ENCODE measurements at regions not wholly inside any gene's neighbourhood (a gene's known extent, or its start where the extent isn't known, plus 50 kb on each side); places are given as distances from the start of the nearest gene placed in this dataset.
A peak's percentile ranks its signal among the peaks of the same experiment; 100 is the strongest.
"Not testable (repeated sequence)": the region's sequence is repeated elsewhere in the genome, so short reads cannot be mapped to it uniquely, and the experiment has no call there.

- DNase-seq (no peak), ATAC-seq (no peak)
- intact Hi-C loops (cut with DNase I, micrococcal nuclease), result no loop called here
Observed at GRCh38 chr12:46711756-46712155, 114.0 kb downstream of the SLC38A4 start.

- ATAC-seq, result no peak
- intact Hi-C loops (cut with DNase I, micrococcal nuclease), result no loop called here
- no peak for DNase-seq
Observed at GRCh38 chr12:46710125-46710743, 115.6 kb downstream of the SLC38A4 start.

GRCh38 chr12:46702581-46703344, 123.0 kb downstream of the SLC38A4 start:
- intact Hi-C loops (cut with DNase I, micrococcal nuclease), result no loop called here
- ATAC-seq (no peak), DNase-seq (no peak)

GRCh38 chr12:46701356-46701755, 124.4 kb downstream of the SLC38A4 start:
- no peak for ATAC-seq
- intact Hi-C loops (cut with DNase I, micrococcal nuclease), result no loop called here
- no peak for DNase-seq

- ATAC-seq (no peak), DNase-seq (no peak)
- intact Hi-C loops (cut with DNase I, micrococcal nuclease), result no loop called here
Observed at GRCh38 chr12:46699986-46700385, 125.8 kb downstream of the SLC38A4 start.

- intact Hi-C loops (cut with DNase I, micrococcal nuclease), result no loop called here
- no peak for DNase-seq
- no peak for ATAC-seq
Observed at GRCh38 chr12:46698003-46698402, 127.8 kb downstream of the SLC38A4 start.

GRCh38 chr12:46693518-46693917, 132.3 kb downstream of the SLC38A4 start:
- DNase-seq, result no peak
- no peak for ATAC-seq
- intact Hi-C loops (cut with DNase I, micrococcal nuclease), result no loop called here

- no peak for ATAC-seq
Observed at GRCh38 chr12:46693034-46693433, 132.8 kb downstream of the SLC38A4 start.

GRCh38 chr12:46692606-46693005, 133.2 kb downstream of the SLC38A4 start:
- intact Hi-C loops (cut with DNase I, micrococcal nuclease), result no loop called here
- ATAC-seq (no peak), DNase-seq (no peak)

More at GRCh38 chr12:46693034-46693433, 132.8 kb downstream of the SLC38A4 start:
- intact Hi-C loops (cut with DNase I, micrococcal nuclease), result no loop called here
- no peak for DNase-seq

- ATAC-seq (no peak), DNase-seq (no peak)
- intact Hi-C loops (cut with DNase I, micrococcal nuclease), result no loop called here
Observed at GRCh38 chr12:46686267-46686942, 139.4 kb downstream of the SLC38A4 start.

- DNase-seq; ATAC-seq; intact Hi-C loops (cut with DNase I, micrococcal nuclease): not testable (repeated sequence)
Observed at GRCh38 chr12:46684243-46684642, 141.6 kb downstream of the SLC38A4 start.

- DNase-seq (no peak), ATAC-seq (no peak)
- intact Hi-C loops (cut with DNase I, micrococcal nuclease), result no loop called here
Observed at GRCh38 chr12:46682148-46682547, 143.6 kb downstream of the SLC38A4 start.

GRCh38 chr12:46680506-46680905, 145.3 kb downstream of the SLC38A4 start:
- intact Hi-C loops (cut with DNase I, micrococcal nuclease), result no loop called here

GRCh38 chr12:46679754-46680153, 146.0 kb downstream of the SLC38A4 start:
- no peak for DNase-seq
- intact Hi-C loops (cut with DNase I, micrococcal nuclease), result loop anchor here in 1 of 2 donors (5.0 to 10.0 kb wide), 2 partner anchors 253 to 685 kb away; partner anchors contain the start of gene SCAF11

More at GRCh38 chr12:46680506-46680905, 145.3 kb downstream of the SLC38A4 start:
- no peak for ATAC-seq
- no peak for DNase-seq

GRCh38 chr12:46678426-46678825, 147.4 kb downstream of the SLC38A4 start:
- intact Hi-C loops (cut with DNase I, micrococcal nuclease), result loop anchor here in 1 of 2 donors (5.0 to 10.0 kb wide), 2 partner anchors 254 to 684 kb away; partner anchors contain the start of gene SCAF11
- no peak for DNase-seq
- ATAC-seq, result no peak

More at GRCh38 chr12:46679754-46680153, 146.0 kb downstream of the SLC38A4 start:
- no peak for ATAC-seq

- no peak for DNase-seq
- intact Hi-C loops (cut with DNase I, micrococcal nuclease), result loop anchor here in 1 of 2 donors (5.0 to 10.0 kb wide), 2 partner anchors 255 to 683 kb away; partner anchors contain the start of gene SCAF11
- no peak for ATAC-seq
Observed at GRCh38 chr12:46677749-46678148, 148.0 kb downstream of the SLC38A4 start.

GRCh38 chr12:46676797-46677520, 148.8 kb downstream of the SLC38A4 start:
- intact Hi-C loops (cut with DNase I, micrococcal nuclease), result loop anchor here in 1 of 2 donors (5.0 to 10.0 kb wide), 2 partner anchors 255 to 682 kb away; partner anchors contain the start of gene SCAF11
- DNase-seq, result peak in 1 of 2 donors; percentile 14
- ATAC-seq, result peak; percentile 82

- DNase-seq, result no peak
- no peak for ATAC-seq
- intact Hi-C loops (cut with DNase I, micrococcal nuclease), result loop anchor here in 1 of 2 donors (5.0 to 10.0 kb wide), 2 partner anchors 256 to 682 kb away; partner anchors contain the start of gene SCAF11
Observed at GRCh38 chr12:46676396-46676795, 149.4 kb downstream of the SLC38A4 start.

Data from left colon (tissue), 2 donors.